PC-3 (cell line): ENCODE measurements at regions not wholly inside any gene's neighbourhood (a gene's known extent, or its start where the extent isn't known, plus 50 kb on each side); places are given as distances from the start of the nearest gene placed in this dataset.
A peak's percentile ranks its signal among the peaks of the same experiment; 100 is the strongest.

Experiments used
- CTCF ChIP-seq: fragments of 300-600 bp; sonication (generic); conservative IDR thresholded peaks from 2 replicates; pipeline ENCODE4 v1.5.1; 2017; ENCODE audit warnings: antibody characterized with exemption, low read depth, mild to moderate bottlenecking, low read length
- EZH2 ChIP-seq: fragments of 300-600 bp; sonication (generic); IDR thresholded peaks from one replicate; pipeline ENCODE4 v1.6.1; 2017; ENCODE audit warnings: antibody characterized with exemption, mild to moderate bottlenecking, low read length; ENCODE audit not compliant: unreplicated experiment

- TF ChIP-seq CTCF (peak; percentile 35; the same call in 1 of the 2 replicates), EZH2 (no peak)
These were observed 171.8 kb upstream of the PROK2 start for GRCh38 chr3:71956716-71957115.
